ENCODE measurements at regions not wholly inside any gene's neighbourhood (a gene's known extent, or its start where the extent isn't known, plus 50 kb on each side); places are given as distances from the start of the nearest gene placed in this dataset.

GRCh38 chr18:61154866-61155265, 178.4 kb upstream of the CDH20 start:
- H3K4me3 Mint-ChIP-seq: no peak overlapping the region
- no peak overlapping the region for H2BK12ac ChIP-seq (ENCODE audit: insufficient read length, low read depth, low read length)
- H3K9me3 ChIP-seq (ENCODE audit: control insufficient read depth, low read depth, low read length): no peaks in the 10 kb centered on the region
- no peak overlapping the region for H3K56ac ChIP-seq (ENCODE audit: insufficient read length, low read depth, low read length)
- no peak overlapping the region for H4K5ac ChIP-seq (ENCODE audit: insufficient read length, low read depth, low read length)
- H3K27ac ChIP-seq (ENCODE audit: insufficient read length, low read depth, low read length): no peak overlapping the region
- TF ChIP-seq CTCF (conservative IDR thresholded peaks at IDR 0.05): no peak
- H3K79me1 ChIP-seq (ENCODE audit: insufficient read depth, low read depth, low read length, poor library complexity, severe bottlenecking): no peaks in the 10 kb centered on the region
- H4K91ac ChIP-seq (ENCODE audit: insufficient read length, low read depth, low read length): no peak overlapping the region
- DNase-seq: no peak
- H2BK20ac ChIP-seq (ENCODE audit: low read depth, low read length, poor library complexity, severe bottlenecking): no peak overlapping the region
- H3K14ac ChIP-seq (ENCODE audit: insufficient read depth, low read length): no peak overlapping the region
- H3K27ac Mint-ChIP-seq: no peak overlapping the region
- H2AK5ac ChIP-seq (ENCODE audit: insufficient read length, low read length): no peak overlapping the region
- no peaks in the 10 kb centered on the region for H3K23me2 ChIP-seq (ENCODE audit: insufficient read length, low read depth, low read length, poor library complexity, severe bottlenecking)
- H2BK5ac ChIP-seq (ENCODE audit: insufficient read length, low read length): no peak overlapping the region
- no peak overlapping the region for H2BK120ac ChIP-seq (ENCODE audit: low read depth, low read length, poor library complexity, severe bottlenecking)
- no peak overlapping the region for H4K8ac ChIP-seq (replicated peaks; ENCODE audit: insufficient read length, low read depth, low read length)
- no peaks in the 10 kb centered on the region for H3K27me3 ChIP-seq (ENCODE audit: insufficient read depth, low read length)
- no peak overlapping the region for H2AFZ ChIP-seq (ENCODE audit: low read length)
- H3K23ac ChIP-seq (ENCODE audit: insufficient read length, low read depth, low read length): no peak overlapping the region
- H3K27me3 Mint-ChIP-seq (ENCODE audit: low read depth): peaks cover 2% of the 10 kb centered on the region; the same call in 1 of the 2 replicates
- H3K36me3 Mint-ChIP-seq (ENCODE audit: insufficient read depth in 1 of 3, low read depth in 3 of 3): no peaks in the 10 kb centered on the region
- H3K4me1 Mint-ChIP-seq: 0 out of 4 replicates have a peak, but pooled peaks cover 0 to 2% of the 10 kb centered on the region in 2 experiments
- no CpG with 5 or more reads among the region's 3 CpGs for WGBS (ENCODE audit: extremely low coverage, insufficient read length, low lambda C conversion rate)
- H3K79me2 ChIP-seq (ENCODE audit: insufficient read depth, low read length): no peaks in the 10 kb centered on the region
- no peak overlapping the region for H3K4ac ChIP-seq (ENCODE audit: low read depth, low read length)
- H3K18ac ChIP-seq (ENCODE audit: insufficient read length, low read depth, low read length): no peak overlapping the region
- H3T11ph ChIP-seq (ENCODE audit: low read length): no peak overlapping the region
- H3K9ac ChIP-seq (ENCODE audit: extremely low read depth, insufficient read length, low read length): no peak overlapping the region
- H3K4me2 ChIP-seq (ENCODE audit: insufficient read depth, insufficient read length, low read length): no peak overlapping the region
- H4K20me1 ChIP-seq (ENCODE audit: control insufficient read depth, insufficient read depth, insufficient read length): no peaks in the 10 kb centered on the region
- H3K4me1 ChIP-seq (ENCODE audit: insufficient read depth, low read length): no peaks in the 10 kb centered on the region
- H2BK15ac ChIP-seq (ENCODE audit: low read depth, low read length): no peak overlapping the region
- H3K9me3 Mint-ChIP-seq: no peaks in the 10 kb centered on the region
